ENCODE measurements at regions not wholly inside any gene's neighbourhood (a gene's known extent, or its start where the extent isn't known, plus 50 kb on each side); places are given as distances from the start of the nearest gene placed in this dataset.

DNA sequence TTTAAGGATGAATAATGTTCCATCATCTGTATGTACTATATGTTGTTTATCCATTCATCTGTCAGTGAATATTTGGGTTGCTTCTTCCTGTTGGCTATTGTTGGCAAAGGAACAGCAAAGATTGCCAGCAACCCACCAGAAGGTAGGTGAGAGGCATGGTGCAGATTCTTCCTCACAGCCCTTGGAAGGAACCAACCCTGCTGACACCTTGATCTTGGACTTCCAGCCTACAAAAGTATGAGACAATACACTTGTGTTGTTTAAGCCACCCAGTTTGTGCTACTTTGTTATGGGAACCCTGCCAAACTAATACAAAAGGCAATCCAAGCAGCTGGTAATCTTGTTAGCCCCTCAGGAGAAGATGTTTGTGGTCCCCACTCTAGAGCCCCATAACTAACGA lies 122.0 kb downstream of the CARTPT start:
- H3K9me3 ChIP-seq (ENCODE audit: insufficient read depth, low read depth, low read length), result no peaks in the 10 kb centered on the region
- H3K9ac ChIP-seq (ENCODE audit: low read depth, low read length), result no peak overlapping the region
- peaks cover 3% of the 10 kb centered on the region; the same call in 1 of the 2 replicates for H3K4me1 ChIP-seq (ENCODE audit: insufficient read depth, low read length)
- H3K36me3 ChIP-seq (ENCODE audit: insufficient read depth, low read depth, low read length), result no peaks in the 10 kb centered on the region
- H3K27ac ChIP-seq (ENCODE audit: low read length), result no peak overlapping the region
- no peak overlapping the region for H3K4me3 ChIP-seq (ENCODE audit: low read length)
- no peaks in the 10 kb centered on the region for H3K27me3 ChIP-seq (ENCODE audit: insufficient read depth, low read length)

DNA sequence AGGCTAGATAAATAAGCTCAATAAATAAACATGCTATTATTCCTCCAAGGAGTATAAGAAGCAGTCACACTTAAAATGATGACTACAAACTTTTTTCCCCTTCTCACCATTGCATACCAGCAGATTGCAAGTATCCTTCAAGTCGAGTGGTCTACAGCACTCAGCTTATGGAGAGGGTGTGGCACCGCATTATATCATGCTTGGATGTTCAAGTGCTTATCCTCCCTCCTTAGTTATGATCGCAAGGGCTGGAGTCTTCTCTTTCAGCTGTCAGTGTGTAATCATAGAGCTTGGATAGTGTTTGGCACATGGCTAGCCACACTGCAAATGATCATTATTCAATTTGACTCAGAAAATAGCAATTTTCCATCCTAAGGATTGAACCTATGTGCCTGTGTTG lies 124.0 kb downstream of the CARTPT start:
- no peaks in the 10 kb centered on the region for H3K27me3 ChIP-seq (ENCODE audit: insufficient read depth, low read length)
- no peaks in the 10 kb centered on the region for H3K9me3 ChIP-seq (ENCODE audit: insufficient read depth, low read depth, low read length)
- H3K9ac ChIP-seq (ENCODE audit: low read depth, low read length), result no peak overlapping the region
- no peaks in the 10 kb centered on the region for H3K36me3 ChIP-seq (ENCODE audit: insufficient read depth, low read depth, low read length)
- H3K27ac ChIP-seq (ENCODE audit: low read length), result no peak overlapping the region
- no peak overlapping the region for H3K4me3 ChIP-seq (ENCODE audit: low read length)
- H3K4me1 ChIP-seq (ENCODE audit: insufficient read depth, low read length), result peaks cover 3% of the 10 kb centered on the region; the same call in 1 of the 2 replicates

DNA sequence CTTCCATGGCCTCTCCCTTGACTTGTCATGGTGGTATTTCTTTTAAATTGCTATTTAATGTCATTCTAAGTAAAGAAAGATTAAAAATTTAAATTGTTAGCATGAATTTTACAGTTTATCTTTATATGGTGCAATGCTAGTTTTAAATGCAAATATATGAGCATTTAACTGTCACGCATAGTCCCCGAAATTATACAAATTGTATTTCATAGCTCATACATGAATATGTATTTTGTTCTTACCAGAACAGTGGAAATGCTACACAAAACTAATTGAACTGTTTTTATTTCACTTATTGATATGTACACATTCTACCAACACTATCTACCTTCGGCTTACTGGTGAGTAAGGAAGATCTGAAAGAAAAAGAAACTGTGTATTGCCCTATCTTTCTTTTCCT lies 125.8 kb downstream of the CARTPT start:
- no peak overlapping the region for H3K27ac ChIP-seq (ENCODE audit: low read length)
- no peak overlapping the region for H3K4me3 ChIP-seq (ENCODE audit: low read length)
- no peaks in the 10 kb centered on the region for H3K27me3 ChIP-seq (ENCODE audit: insufficient read depth, low read length)
- H3K9ac ChIP-seq (ENCODE audit: low read depth, low read length), result no peak overlapping the region
- H3K9me3 ChIP-seq (ENCODE audit: insufficient read depth, low read depth, low read length), result peaks cover 15% of the 10 kb centered on the region
- H3K4me1 ChIP-seq (ENCODE audit: insufficient read depth, low read length), result no peaks in the 10 kb centered on the region
- no peaks in the 10 kb centered on the region for H3K36me3 ChIP-seq (ENCODE audit: insufficient read depth, low read depth, low read length)

DNA sequence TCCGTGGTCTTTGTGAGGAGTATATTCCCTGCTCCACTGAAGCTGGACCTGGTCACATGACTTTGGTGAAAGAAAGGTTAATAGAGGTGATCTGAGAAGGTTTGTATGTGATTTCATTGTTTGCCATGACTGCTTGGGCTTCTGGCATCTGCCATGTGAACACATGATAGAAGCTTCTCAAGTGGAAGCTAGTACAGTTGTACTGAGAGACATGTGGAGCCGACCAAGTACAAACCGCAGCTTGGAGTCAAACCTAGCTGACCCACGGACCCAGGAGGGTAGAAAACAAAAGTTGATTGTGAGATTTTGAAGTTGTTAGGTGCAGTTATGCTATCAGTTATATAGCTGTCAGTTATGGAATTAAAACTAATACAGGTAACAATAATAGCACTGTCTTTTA lies 140.4 kb downstream of the CARTPT start:
- H3K4me3 ChIP-seq (ENCODE audit: low read length), result no peak overlapping the region
- no peaks in the 10 kb centered on the region for H3K36me3 ChIP-seq (ENCODE audit: insufficient read depth, low read depth, low read length)

DNA sequence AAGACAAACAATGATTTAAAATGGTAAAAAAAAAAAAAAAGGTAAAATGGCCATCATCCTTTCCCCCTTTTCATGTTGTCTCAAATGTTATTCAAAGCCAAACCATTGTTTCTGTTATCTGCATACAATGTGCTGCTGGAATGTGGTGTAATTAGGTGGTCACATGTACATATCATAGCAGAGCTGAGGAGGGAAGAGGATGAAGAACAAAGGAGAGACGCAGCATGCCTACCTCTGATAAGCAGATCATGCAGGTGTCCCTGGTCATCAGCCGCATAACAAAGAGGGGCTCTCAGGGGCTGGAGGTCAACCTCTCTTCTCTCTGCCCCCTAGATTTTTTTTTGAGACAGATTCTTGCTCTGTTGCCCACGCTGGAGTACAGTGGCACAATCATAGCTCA lies 141.0 kb downstream of the CARTPT start:
- Histone ChIP-seq H3K36me3 (ENCODE audit: insufficient read depth, low read depth, low read length) (no peaks in the 10 kb centered on the region), H3K9me3 (ENCODE audit: insufficient read depth, low read depth, low read length) (no peaks in the 10 kb centered on the region; the same call in 1 of the 2 replicates), H3K4me3 (ENCODE audit: low read length) (no peak overlapping the region), H3K27me3 (ENCODE audit: insufficient read depth, low read length) (no peaks in the 10 kb centered on the region), H3K4me1 (ENCODE audit: insufficient read depth, low read length) (peaks cover 9% of the 10 kb centered on the region; the same call in 1 of the 2 replicates), H3K9ac (ENCODE audit: low read depth, low read length) (no peak overlapping the region), H3K27ac (ENCODE audit: low read length) (no peak overlapping the region)

More for the DNA sequence above, 140.4 kb downstream of the CARTPT start:
- Histone ChIP-seq H3K27ac (ENCODE audit: low read length) (no peak overlapping the region), H3K9ac (ENCODE audit: low read depth, low read length) (no peak overlapping the region), H3K4me1 (ENCODE audit: insufficient read depth, low read length) (peaks cover 9% of the 10 kb centered on the region; the same call in 1 of the 2 replicates), H3K9me3 (ENCODE audit: insufficient read depth, low read depth, low read length) (peaks cover 4% of the 10 kb centered on the region; the same call in 1 of the 2 replicates), H3K27me3 (ENCODE audit: insufficient read depth, low read length) (no peaks in the 10 kb centered on the region)

DNA sequence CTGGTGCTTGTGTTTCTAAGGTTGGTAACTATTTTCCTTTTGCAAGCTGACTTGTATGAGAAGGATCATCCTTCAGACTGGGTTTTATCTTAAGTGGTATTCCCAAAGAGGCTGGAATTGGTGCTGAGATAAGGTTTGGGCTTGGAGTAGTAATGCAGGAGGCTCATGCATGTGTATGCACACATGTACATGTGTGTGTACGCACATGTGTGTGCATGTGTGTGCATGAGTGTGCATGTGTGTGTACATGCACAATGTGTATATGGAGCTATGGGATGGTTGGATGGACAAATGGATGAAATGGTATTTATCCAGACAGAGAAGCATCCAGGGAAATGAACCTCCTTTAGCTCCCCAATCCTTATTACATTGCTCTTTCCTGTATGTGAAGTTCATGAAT lies 142.6 kb downstream of the CARTPT start:
- H3K36me3 ChIP-seq (ENCODE audit: insufficient read depth, low read depth, low read length), result no peaks in the 10 kb centered on the region
- H3K4me3 ChIP-seq (ENCODE audit: low read length), result no peak overlapping the region
- H3K9me3 ChIP-seq (ENCODE audit: insufficient read depth, low read depth, low read length), result no peaks in the 10 kb centered on the region
- peaks cover 9% of the 10 kb centered on the region; the same call in 1 of the 2 replicates for H3K4me1 ChIP-seq (ENCODE audit: insufficient read depth, low read length)
- H3K27me3 ChIP-seq (ENCODE audit: insufficient read depth, low read length), result no peaks in the 10 kb centered on the region
- no peak overlapping the region for H3K27ac ChIP-seq (ENCODE audit: low read length)
- no peak overlapping the region for H3K9ac ChIP-seq (ENCODE audit: low read depth, low read length)

DNA sequence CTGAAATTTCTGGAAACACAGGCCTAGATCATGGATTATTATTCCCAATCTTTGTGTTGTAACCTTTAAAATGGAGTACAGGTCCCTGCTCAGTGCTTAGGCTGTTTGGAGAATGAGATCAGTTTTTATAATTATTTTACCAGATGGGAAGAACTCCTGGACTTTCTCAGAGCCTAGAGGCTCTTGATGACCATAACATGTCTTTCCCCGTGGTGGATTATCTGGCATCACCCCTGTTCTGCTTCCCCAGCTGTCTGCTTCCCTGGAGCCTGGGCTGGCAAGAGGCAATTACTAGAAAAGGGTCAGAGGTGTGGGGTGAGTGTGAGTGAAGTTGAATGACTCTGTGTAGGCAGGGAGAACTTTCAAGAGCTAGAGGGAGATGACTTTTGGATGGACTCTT lies 143.0 kb downstream of the CARTPT start:
- H3K9me3 ChIP-seq (ENCODE audit: insufficient read depth, low read depth, low read length), result no peaks in the 10 kb centered on the region

DNA sequence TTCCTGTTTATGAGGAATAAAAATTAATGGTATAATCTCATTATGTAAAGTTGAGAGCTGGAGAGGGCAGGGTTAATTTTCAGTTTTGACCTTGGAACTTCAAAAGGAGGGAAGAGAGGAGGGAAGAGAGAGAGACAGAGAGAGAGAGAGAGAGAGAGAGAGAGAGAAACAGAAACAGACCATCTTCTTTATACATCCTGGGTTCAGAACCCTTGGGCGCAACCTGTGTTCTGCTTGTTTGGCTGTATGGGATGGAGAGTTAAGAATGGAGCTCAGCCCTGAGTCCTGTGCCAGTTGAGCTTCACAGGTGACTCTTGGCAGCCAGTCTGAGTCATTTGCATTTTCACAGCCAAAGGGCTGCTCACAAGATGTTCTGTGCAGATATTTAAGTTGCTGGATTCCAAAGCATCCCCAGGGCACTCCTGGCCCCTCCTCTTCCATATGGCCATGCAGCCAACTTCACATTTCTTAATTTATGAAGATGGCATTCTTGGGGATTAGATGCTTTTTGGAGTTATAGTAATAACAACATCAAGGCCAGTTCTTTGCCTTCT lies 143.5 kb downstream of the CARTPT start:
- Histone ChIP-seq H3K36me3 (ENCODE audit: insufficient read depth, low read depth, low read length) (no peaks in the 10 kb centered on the region), H3K4me1 (ENCODE audit: insufficient read depth, low read length) (peaks cover 9% of the 10 kb centered on the region; the same call in 1 of the 2 replicates), H3K4me3 (ENCODE audit: low read length) (no peak overlapping the region), H3K9ac (ENCODE audit: low read depth, low read length) (no peak overlapping the region), H3K27me3 (ENCODE audit: insufficient read depth, low read length) (no peaks in the 10 kb centered on the region), H3K27ac (ENCODE audit: low read length) (no peak overlapping the region), H3K9me3 (ENCODE audit: insufficient read depth, low read depth, low read length) (no peaks in the 10 kb centered on the region)

More for the DNA sequence above, 143.0 kb downstream of the CARTPT start:
- no peak overlapping the region for H3K27ac ChIP-seq (ENCODE audit: low read length)
- H3K36me3 ChIP-seq (ENCODE audit: insufficient read depth, low read depth, low read length), result no peaks in the 10 kb centered on the region
- no peaks in the 10 kb centered on the region for H3K27me3 ChIP-seq (ENCODE audit: insufficient read depth, low read length)
- H3K9ac ChIP-seq (ENCODE audit: low read depth, low read length), result no peak overlapping the region
- H3K4me3 ChIP-seq (ENCODE audit: low read length), result no peak overlapping the region
- peaks cover 9% of the 10 kb centered on the region; the same call in 1 of the 2 replicates for H3K4me1 ChIP-seq (ENCODE audit: insufficient read depth, low read length)

DNA sequence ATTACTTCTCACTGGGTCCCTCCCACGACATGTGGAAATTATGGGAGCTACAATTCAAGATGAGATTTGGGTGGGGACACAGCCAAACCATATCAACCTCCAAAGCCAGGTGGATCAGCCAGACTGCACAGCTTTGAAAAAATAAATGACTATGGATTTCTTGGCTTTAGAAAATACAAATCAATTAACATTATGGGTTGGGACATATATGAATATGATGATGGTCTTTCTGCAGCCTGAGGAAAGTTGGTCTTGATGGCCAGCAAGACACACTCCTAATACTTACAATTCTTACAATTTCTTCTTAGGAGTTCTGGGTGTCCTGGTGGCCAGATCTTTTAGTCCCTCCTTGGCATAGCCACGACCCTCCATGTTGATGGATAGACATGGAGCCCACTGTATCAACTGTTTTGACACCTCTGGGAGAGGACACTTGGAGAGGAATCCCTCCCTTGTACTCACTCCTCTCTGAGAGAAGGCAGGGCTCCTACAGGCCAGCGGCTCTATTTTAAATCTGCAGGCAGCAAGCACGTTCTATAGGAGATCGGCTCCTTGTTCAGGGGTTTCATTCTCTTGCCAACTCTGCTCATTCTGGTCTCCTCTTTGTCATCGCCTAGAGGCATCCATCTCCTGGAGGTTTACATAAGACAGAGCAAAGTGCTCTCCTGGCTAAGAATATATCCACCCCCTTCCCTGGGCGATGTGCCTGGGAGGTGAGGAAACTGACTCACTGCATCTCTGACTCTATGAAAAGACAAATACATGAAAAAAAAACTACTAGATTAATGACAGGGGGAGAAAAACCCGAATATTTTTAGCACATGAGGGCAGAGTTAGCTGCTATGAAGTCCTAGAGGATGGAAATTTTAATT lies 145.9 kb downstream of the CARTPT start:
- no peak overlapping the region for H3K27ac ChIP-seq (ENCODE audit: low read length)
- H3K4me1 ChIP-seq (ENCODE audit: insufficient read depth, low read length), result peaks cover 5% of the 10 kb centered on the region; the same call in 1 of the 2 replicates
- no peak overlapping the region for H3K4me3 ChIP-seq (ENCODE audit: low read length)
- H3K9ac ChIP-seq (ENCODE audit: low read depth, low read length), result no peak overlapping the region
- no peaks in the 10 kb centered on the region for H3K27me3 ChIP-seq (ENCODE audit: insufficient read depth, low read length)
- no peaks in the 10 kb centered on the region for H3K9me3 ChIP-seq (ENCODE audit: insufficient read depth, low read depth, low read length)
- no peaks in the 10 kb centered on the region for H3K36me3 ChIP-seq (ENCODE audit: insufficient read depth, low read depth, low read length)

DNA sequence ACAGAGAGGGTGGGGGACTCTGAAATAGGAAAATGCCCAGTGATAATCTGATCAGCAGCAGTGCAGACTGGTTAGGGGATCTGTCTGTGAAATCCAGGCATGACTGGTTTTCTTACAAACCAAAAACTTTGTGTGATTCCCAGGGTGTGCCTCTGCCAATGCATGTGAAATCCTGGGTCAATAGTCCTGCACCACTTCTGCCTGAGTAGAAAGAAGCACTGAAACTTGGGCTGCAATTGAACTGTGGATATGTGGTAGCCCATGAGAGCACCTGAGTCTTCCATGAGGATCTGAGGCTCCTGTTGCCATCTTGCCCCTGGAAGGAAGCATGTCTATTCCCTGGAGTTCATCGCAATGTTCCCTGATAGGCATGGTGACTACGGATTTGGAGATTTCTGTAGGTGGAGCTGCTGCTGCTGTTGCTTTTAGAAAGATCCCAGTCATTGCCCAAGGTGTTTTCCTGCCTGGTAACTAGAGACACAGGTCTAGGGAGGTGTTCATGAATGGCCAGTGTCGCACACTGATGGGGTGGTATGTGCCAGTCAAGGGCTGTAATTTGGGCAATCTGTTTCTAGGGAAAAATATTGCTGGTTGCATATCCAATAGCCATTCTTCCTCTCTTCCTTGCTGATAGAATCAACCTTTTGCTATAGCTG lies 146.7 kb downstream of the CARTPT start:
- H3K36me3 ChIP-seq (ENCODE audit: insufficient read depth, low read depth, low read length), result no peaks in the 10 kb centered on the region
- H3K4me1 ChIP-seq (ENCODE audit: insufficient read depth, low read length), result no peaks in the 10 kb centered on the region
- no peak overlapping the region for H3K9ac ChIP-seq (ENCODE audit: low read depth, low read length)
- no peak overlapping the region for H3K27ac ChIP-seq (ENCODE audit: low read length)
- H3K9me3 ChIP-seq (ENCODE audit: insufficient read depth, low read depth, low read length), result no peaks in the 10 kb centered on the region
- no peaks in the 10 kb centered on the region for H3K27me3 ChIP-seq (ENCODE audit: insufficient read depth, low read length)
- no peak overlapping the region for H3K4me3 ChIP-seq (ENCODE audit: low read length)

DNA sequence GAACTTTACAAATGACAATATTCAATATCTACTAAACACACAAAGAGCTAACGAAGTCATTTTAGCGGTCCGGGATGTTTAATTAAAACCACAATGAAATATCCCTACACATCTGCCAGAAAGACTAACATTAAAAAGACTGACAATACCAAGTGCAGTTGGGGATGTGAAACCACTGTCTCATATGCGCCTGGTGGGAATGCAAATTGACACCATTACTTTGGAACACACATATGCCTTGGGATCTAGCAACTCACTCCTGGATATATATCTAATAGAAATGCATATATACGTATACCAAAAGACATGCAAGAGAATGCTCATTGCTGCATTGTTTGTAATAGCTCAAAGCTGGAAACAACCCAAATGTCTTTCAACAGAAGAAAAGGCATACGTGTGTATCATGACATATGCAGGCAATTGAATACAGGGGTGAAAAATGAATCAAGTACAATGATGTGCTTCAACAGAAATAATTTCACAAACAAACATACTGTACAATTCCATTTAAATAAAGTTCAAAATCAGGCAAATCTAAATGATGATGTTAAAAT lies 153.3 kb downstream of the CARTPT start:
- Histone ChIP-seq H3K36me3 (ENCODE audit: insufficient read depth, low read depth, low read length) (no peaks in the 10 kb centered on the region), H3K4me1 (ENCODE audit: insufficient read depth, low read length) (no peaks in the 10 kb centered on the region), H3K27ac (ENCODE audit: low read length) (no peak overlapping the region), H3K9ac (ENCODE audit: low read depth, low read length) (no peak overlapping the region), H3K4me3 (ENCODE audit: low read length) (no peak overlapping the region), H3K27me3 (ENCODE audit: insufficient read depth, low read length) (no peaks in the 10 kb centered on the region), H3K9me3 (ENCODE audit: insufficient read depth, low read depth, low read length) (no peaks in the 10 kb centered on the region)

Measured in iPS-20b (cell line).